OCI-LY3 (cell line): ENCODE measurements at regions not wholly inside any gene's neighbourhood (a gene's known extent, or its start where the extent isn't known, plus 50 kb on each side); places are given as distances from the start of the nearest gene placed in this dataset.

ENCODE experiments used
- H2AFZ ChIP-seq: fragments of 200-600, 300-600 bp; shearing (Covaris generic); 2 replicates; pipeline ENCODE4 v1.6.0; 2014; ENCODE audit warnings: antibody characterized with exemption, low read depth, low read length
- H3K27ac ChIP-seq: fragments of 200-600, 300-600 bp; sonication (generic); 2 replicates; pipeline ENCODE4 v1.5.1; 2014; ENCODE audit warnings: mild to moderate bottlenecking, low read length, moderate library complexity, mixed read lengths
- H3K27me3 ChIP-seq: fragments of 200-600, 300-600 bp; sonication (generic); 2 replicates; pipeline ENCODE4 v1.6.1; 2014; ENCODE audit warnings: low read depth, low read length, mixed read lengths
- H3K36me3 ChIP-seq: fragments of 200-600, 300-600 bp; sonication (generic); replicated peaks from 2 replicates; pipeline ENCODE3; 2014; ENCODE audit warnings: low read depth, low read length, mixed read lengths
- H3K4me1 ChIP-seq: fragments of 300-600, 200-600 bp; sonication (generic); 2 replicates; pipeline ENCODE4 v1.6.1; 2014; ENCODE audit warnings: low read length, mixed read lengths
- H3K4me2 ChIP-seq: fragments of 200-600, 300-600 bp; sonication (generic); 2 replicates; pipeline ENCODE4 v1.6.1; 2014; ENCODE audit warnings: low read length, mixed read lengths
- H3K4me3 ChIP-seq: fragments of 300-600, 200-600 bp; sonication (generic); 2 replicates; pipeline ENCODE4 v1.5.1; 2014; ENCODE audit warnings: antibody characterized with exemption, mild to moderate bottlenecking, low read length, moderate library complexity
- H3K79me2 ChIP-seq: fragments of 300-600, 200-600 bp; shearing (Covaris generic); 2 replicates; pipeline ENCODE4 v1.6.1; 2014; ENCODE audit warnings: mild to moderate bottlenecking, low read length, mixed read lengths
- H3K9ac ChIP-seq: fragments of 300-600, 200-600 bp; shearing (Covaris generic); 2 replicates; pipeline ENCODE4 v1.6.0; 2014; ENCODE audit warnings: mild to moderate bottlenecking, low read length, moderate library complexity
- H3K9me3 ChIP-seq: fragments of 200-600, 300-600 bp; shearing (Covaris generic); 2 replicates; pipeline ENCODE4 v1.6.1; 2014; ENCODE audit warnings: low read length, mixed read lengths; ENCODE audit not compliant: insufficient read depth
- H4K20me1 ChIP-seq: fragments of 200-600, 300-600 bp; sonication (generic); 2 replicates; pipeline ENCODE4 v1.6.1; 2016; ENCODE audit warnings: low read length, mixed read lengths; ENCODE audit not compliant: insufficient read depth
- EZH2phosphoT487 ChIP-seq: fragments of 200-600 bp; shearing (Covaris generic); IDR thresholded peaks from 2 replicates; pipeline ENCODE4 v1.6.1; 2018; ENCODE audit warnings: antibody characterized with exemption, mixed run types, low read depth
- TF ChIP-seq, protein P1 (sequence below): fragments of 200-600, 300-600 bp; sonication (generic); IDR thresholded peaks from 2 replicates; pipeline ENCODE4 v1.5.1; 2014; ENCODE audit warnings: antibody characterized with exemption, low read length, low read depth

DNA sequence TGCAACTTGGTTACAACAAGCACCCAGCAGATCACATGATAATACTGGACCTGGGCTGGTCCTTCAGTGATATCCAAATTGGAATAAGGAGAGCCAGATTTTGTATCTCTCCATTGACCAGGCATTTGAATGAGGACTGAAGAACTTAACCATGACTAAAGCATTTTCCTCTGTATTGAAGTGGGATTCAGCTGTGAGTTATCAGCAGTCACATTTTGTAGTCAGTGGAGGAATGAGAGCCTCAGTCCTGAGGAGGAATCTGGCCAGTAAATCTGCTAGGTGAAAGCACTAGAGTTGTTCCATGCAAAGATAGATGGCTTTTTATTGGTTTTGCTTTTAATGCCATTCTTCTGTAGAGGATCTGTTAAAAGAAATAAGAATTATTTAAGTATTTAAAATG lies 1506.0 kb downstream of the PCDH7 start:
- TF ChIP-seq, protein P1, sequence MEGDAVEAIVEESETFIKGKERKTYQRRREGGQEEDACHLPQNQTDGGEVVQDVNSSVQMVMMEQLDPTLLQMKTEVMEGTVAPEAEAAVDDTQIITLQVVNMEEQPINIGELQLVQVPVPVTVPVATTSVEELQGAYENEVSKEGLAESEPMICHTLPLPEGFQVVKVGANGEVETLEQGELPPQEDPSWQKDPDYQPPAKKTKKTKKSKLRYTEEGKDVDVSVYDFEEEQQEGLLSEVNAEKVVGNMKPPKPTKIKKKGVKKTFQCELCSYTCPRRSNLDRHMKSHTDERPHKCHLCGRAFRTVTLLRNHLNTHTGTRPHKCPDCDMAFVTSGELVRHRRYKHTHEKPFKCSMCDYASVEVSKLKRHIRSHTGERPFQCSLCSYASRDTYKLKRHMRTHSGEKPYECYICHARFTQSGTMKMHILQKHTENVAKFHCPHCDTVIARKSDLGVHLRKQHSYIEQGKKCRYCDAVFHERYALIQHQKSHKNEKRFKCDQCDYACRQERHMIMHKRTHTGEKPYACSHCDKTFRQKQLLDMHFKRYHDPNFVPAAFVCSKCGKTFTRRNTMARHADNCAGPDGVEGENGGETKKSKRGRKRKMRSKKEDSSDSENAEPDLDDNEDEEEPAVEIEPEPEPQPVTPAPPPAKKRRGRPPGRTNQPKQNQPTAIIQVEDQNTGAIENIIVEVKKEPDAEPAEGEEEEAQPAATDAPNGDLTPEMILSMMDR, result no peak
- no peak for TF ChIP-seq EZH2phosphoT487
- Histone ChIP-seq H2AFZ (no peak overlapping the region), H3K4me3 (no peak overlapping the region), H3K4me1 (no peaks in the 10 kb centered on the region), H3K4me2 (no peak overlapping the region), H3K36me3 (no peaks in the 10 kb centered on the region), H3K79me2 (no peaks in the 10 kb centered on the region), H3K9me3 (no peaks in the 10 kb centered on the region), H4K20me1 (no peaks in the 10 kb centered on the region), H3K27me3 (no peaks in the 10 kb centered on the region), H3K27ac (no peak overlapping the region), H3K9ac (no peak overlapping the region)

DNA sequence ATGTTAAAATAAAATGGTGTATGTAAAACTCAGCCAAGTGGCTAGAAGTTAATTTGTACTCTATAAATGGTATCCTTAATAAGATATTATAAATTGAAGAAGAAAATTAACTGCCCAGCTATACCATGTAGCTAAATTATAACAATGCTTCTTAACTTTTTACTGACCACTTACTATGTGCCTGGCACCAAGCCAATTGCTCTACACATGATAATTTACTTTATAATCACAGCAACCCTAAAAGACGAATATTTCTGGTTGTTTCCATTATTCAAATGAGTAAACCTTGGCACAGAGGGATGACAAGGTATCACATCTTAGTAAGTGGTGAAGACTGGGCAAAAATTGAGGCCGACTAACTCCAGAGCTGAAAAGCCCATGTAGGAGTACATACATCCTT lies 1506.6 kb downstream of the PCDH7 start:
- Histone ChIP-seq H3K27me3 (no peaks in the 10 kb centered on the region), H3K27ac (no peak overlapping the region), H3K9ac (no peak overlapping the region), H3K4me1 (no peaks in the 10 kb centered on the region), H3K36me3 (no peaks in the 10 kb centered on the region), H3K4me2 (no peak overlapping the region), H3K4me3 (no peak overlapping the region), H3K79me2 (no peaks in the 10 kb centered on the region), H3K9me3 (no peaks in the 10 kb centered on the region), H4K20me1 (no peaks in the 10 kb centered on the region), H2AFZ (no peak overlapping the region)
- TF ChIP-seq EZH2phosphoT487, result no peak
- TF ChIP-seq, protein P1, result no peak

DNA sequence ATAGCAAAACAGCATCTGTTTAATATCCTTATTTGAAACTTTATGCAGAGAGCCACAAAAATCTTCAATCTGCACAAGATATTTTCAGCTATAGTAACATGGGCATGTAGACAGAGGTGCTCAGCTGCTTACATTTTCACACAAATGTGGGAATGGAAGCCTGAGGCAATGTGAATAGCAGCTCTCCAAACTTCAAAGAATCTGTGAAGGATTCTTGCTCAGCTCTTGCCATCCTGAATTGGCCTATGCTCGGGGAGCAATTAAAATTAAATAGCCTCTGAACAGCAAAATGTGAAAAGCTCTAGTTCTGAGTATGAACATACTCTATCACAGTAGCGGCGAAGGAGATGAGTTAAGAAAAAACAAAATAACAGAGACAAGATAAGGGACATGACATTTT lies 1523.8 kb downstream of the PCDH7 start:
- no peak overlapping the region for H3K4me2 ChIP-seq
- H3K27ac ChIP-seq, result no peak overlapping the region
- H3K9me3 ChIP-seq, result no peaks in the 10 kb centered on the region
- H3K4me3 ChIP-seq, result no peak overlapping the region
- no peaks in the 10 kb centered on the region for H3K4me1 ChIP-seq
- H3K27me3 ChIP-seq, result no peaks in the 10 kb centered on the region
- no peak overlapping the region for H2AFZ ChIP-seq
- no peak overlapping the region for H3K9ac ChIP-seq
- H3K36me3 ChIP-seq, result no peaks in the 10 kb centered on the region
- TF ChIP-seq, protein P1, result no peak
- no peak for TF ChIP-seq EZH2phosphoT487
- H4K20me1 ChIP-seq, result no peaks in the 10 kb centered on the region
- no peaks in the 10 kb centered on the region for H3K79me2 ChIP-seq

DNA sequence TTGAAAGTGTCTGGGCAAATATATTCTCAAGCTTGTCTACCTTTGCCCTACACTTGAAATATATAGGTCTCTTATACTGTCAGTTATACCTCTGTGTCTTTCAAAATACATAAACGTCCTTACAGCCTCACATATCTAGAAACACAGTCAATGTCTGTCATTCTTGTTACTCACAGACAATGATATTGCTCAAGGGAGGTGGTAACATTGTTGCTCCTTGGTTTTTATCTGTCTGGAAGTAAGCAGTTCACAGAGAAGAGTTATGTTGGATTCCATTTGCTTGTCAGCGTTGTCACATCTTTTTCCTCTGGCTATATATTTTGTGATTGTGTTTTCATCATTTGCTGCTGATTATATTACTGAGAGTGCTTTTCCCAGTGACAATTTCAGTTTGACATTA lies 1528.9 kb downstream of the PCDH7 start:
- Histone ChIP-seq H3K27me3 (no peaks in the 10 kb centered on the region), H3K4me1 (no peaks in the 10 kb centered on the region), H3K79me2 (no peaks in the 10 kb centered on the region), H3K9me3 (no peaks in the 10 kb centered on the region), H3K4me3 (no peak overlapping the region), H3K4me2 (no peak overlapping the region), H3K36me3 (no peaks in the 10 kb centered on the region), H3K27ac (no peak overlapping the region), H2AFZ (no peak overlapping the region), H4K20me1 (no peaks in the 10 kb centered on the region), H3K9ac (no peak overlapping the region)
- TF ChIP-seq EZH2phosphoT487, result no peak
- TF ChIP-seq, protein P1, result no peak
